ENCODE measurements at regions not wholly inside any gene's neighbourhood (a gene's known extent, or its start where the extent isn't known, plus 50 kb on each side); places are given as distances from the start of the nearest gene placed in this dataset.
"Not testable (repeated sequence)": the region's sequence is repeated elsewhere in the genome, so short reads cannot be mapped to it uniquely, and the experiment has no call there.

DNA sequence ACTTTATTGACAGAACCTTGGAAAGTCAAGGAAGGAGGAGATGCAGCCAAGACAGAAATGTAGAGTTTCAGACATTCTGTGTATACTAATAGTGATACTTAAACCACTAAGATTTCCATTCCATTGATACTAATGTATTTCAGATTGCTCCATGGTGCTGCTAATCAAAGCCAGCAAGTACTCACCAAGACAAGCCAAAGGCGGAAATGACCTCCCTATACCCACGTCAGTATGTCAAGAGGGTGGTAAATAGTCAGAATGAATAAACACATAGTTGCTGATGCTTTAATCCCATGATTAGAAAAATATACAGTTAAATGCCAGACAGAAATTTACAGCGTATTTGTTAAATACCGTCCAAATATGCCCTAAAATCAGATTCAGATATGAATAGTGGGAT is 417.8 kb upstream of the INTU start:
- DNase-seq, result no peak

DNA sequence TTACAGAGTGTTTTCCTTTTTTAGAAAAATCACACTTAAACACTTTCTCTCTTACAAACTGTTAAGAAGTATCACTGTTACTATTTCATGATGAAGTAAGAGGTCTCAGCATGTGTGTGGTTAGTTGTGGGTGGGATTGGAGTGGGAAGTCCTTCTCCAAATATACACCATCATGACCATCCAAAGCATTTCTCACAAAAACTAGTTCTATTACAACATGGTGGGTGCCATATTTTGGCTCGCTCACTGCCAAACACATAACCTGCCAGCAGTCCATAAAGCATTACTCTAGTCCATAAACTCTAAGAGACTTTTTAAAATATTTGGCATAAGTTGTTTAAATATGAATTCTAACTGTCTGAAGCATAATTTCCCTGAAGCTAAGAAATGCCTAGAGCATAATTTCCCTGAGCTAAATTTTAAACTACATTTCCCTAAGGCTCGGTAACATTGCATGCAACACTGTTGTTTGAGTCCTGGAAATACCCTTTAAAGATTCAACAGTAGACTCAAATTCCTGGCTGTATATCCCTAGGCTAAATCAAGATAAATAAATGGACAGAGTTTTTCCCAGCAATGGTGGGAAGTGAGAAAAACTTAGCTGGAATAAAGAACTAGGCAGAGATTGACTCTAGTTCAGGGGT is 415.0 kb upstream of the INTU start:
- DNase-seq, result no peak

DNA sequence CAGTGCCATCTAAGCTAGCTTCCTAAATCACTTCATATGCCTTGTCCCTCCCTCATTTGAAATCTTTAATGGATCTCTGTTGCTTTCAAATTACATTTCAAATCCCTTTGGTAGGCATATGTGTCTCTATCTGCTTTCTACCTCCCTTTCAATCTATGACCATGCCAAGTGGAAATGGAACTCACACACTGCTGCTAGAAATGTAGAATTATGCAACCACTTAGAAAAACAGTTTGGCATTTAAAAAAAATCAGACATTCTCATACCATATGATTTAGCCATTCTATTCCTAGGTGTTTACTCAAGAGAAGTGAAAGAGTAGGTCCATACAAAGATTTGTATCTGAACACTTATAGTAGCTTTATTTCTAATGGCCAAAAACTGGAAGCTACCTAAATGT is 413.5 kb upstream of the INTU start:
- DNase-seq, result no peak

DNA sequence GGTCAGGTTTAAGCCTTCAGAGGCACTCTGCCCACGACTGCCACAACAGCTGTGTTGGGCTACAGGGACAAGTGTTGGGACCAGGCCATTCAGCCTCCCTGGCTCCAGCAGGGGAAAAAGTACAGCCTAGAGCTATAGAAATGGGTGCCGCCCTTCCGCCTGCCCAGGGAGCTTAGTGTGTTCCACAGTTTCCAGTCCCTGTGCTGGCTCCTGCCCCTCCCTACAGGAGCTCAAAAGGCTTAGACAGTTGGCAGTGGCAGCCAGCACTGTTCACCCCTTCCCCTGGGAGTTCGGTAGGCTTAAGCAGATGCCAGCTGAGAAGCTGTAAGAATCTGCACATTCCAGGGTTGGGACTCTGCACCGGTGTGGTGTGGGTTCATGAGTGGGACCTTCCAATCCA is 408.2 kb upstream of the INTU start:
- DNase-seq, result no peak

DNA sequence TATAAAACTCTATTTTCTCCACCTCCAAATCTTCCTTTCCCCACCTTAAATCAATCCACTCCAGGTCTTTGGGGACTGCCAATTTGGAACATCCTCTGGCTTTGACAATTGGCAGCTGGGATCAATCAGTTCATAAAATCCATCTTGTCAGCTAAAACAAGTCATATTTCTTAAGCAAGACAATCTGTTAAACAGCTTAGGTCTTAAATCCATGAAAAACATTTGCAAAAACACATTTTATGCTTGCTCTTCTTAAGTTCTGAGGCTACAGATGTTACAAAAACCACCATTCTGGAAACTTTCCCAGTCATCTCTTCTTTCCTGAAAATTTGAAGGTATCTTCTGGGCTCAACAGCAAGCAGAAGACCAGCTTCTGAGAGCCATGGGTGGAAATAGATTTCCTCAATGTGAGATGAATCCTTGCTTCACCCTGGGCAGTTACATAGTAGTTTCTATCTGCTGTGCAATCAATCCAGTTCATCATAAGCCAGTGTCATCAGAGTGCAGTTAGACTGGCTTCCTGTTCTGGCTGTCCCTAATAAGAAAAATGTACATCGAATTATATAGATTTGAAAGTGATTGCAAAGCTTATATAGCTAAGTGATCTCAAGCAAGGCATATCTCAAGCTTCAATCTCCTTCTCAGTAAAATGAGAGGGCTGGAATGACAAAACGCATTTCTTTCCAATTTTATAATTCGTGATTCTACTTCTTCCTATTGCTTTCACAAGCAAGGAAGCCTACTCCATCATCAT is 402.7 kb upstream of the INTU start:
- DNase-seq, result no peak

DNA sequence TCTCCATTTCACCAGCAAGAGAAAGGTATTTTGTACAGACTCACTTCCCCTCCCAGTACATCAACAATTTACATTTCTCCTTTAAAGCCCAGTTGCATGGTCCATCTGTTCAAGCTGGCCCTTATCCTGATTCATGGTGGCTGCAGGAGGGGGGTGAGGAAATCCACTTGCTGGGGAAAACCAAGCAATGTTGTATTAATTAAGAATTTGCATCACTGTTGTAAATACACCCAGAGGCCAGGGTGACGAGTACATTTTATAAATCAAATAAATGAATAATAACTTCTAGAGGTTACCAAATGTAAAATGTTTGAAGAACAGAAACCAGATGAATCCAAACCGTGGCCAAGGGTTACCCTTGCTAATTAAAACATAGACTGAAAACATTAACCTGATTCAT is 395.9 kb upstream of the INTU start:
- no peak for DNase-seq

DNA sequence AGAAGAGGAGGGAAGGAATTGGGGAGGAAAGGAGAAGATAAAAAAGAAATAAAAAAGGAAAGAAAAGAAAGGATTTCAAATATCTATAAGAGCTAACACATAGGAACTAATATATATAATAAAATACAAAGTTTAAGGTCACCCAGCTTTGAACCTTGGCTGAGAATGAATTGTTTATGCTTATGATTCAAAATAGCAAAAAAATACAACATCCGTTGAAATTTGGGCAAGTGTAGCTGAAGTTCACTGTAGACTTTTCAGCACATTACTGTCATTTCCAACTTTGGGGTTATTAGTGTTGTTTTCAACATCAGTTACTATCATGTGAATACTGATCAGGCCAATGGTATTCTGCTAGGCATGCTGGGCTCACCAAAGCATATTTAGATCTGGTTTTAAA is 395.2 kb upstream of the INTU start:
- no peak for DNase-seq

DNA sequence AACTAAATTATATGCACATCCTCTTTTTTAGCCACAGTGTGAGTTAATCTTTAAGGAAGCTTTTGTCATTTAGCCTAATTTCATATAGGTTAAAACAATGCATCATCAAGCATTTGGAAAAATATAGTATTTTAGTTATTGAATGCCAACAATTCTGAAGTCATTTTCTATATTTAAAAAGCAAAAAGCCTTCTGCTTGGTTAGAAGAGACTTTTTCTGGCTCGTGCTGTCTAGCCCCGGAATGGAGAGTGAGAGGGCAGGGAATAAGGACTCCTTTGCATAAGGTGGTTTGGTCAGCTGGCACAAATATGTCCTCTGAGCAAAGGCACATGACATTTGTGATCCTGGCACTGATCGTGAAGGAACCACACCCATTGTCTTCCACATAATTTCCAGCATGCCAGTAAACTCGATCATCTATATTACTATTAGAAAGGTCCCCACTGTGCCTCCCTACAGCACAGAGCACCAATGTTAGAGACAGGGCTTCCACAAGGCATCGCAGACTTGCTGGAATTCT is 393.7 kb upstream of the INTU start:
- DNase-seq, result no peak

DNA sequence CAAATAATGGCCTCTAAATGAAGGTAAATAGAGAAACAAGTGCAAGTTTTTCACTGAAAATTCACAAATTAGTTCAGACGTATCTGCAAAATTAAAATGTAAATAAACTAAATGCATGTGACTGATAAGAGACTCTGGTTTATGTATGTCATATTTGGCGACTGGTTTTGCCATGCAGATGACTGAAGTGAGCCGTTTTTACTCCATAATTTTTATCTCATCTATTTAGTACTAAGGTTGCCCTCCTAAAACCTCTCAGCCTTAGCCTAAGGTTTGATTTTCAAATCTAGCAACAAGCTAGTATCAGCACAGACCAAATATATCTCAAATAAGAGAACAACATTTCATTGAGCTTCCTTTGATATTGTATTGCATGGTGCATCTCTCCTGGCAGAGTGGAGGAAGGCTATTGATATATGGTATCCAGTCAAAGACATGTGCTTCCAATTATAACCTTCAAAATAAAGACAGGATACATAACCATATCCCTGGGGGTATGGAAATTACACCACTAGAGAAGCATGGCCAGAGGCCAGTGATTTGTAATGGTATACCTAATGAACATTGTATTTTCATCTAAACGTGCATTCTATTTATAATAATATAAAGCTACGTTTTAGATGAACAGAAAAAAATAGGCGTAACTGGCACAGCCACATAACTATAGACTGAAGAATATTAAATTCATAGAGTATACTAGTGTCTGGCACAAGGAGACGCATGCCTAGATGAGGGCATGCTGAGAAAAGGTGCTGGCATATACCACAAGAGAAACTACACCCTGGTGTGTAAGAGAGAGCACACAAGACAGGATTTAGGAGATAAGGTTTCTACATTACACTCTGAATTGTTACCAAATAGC is 392.6 kb upstream of the INTU start:
- DNase-seq, result no peak

DNA sequence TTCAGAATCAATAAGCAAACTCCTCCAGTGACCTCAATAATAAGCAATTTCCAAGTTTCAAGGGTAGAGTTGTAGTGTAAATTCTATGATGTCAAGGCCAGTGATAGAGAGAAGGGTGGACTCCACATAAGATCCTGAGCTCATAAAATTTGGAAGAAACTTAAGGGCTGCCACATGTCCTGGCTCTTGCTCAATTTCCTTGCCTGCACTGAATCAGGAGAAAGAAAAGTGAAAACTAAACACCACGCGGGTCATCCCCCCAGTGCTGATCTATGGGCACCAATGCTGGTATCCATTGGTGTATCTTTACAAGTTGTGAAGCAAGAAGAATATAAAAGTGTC is 392.0 kb upstream of the INTU start:
- no peak for DNase-seq

DNA sequence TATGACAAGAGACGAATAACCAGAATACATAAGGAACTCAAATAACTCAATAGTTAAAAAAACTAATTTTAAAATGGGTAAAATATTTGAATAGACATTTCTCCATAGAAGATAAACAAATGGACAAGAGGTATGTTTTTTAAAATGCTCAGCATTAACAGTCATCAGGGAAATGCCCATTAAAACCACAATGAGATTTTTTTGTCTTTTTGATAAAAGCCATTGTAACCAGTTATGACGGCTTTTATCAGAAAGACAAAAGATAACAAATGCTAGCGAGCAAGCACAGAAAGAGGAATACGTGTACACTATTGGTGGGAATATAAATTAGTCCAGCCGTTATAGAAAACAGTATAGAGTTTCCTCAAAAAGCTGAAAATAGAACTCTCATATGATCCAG is 388.2 kb upstream of the INTU start:
- DNase-seq, result no peak

DNA sequence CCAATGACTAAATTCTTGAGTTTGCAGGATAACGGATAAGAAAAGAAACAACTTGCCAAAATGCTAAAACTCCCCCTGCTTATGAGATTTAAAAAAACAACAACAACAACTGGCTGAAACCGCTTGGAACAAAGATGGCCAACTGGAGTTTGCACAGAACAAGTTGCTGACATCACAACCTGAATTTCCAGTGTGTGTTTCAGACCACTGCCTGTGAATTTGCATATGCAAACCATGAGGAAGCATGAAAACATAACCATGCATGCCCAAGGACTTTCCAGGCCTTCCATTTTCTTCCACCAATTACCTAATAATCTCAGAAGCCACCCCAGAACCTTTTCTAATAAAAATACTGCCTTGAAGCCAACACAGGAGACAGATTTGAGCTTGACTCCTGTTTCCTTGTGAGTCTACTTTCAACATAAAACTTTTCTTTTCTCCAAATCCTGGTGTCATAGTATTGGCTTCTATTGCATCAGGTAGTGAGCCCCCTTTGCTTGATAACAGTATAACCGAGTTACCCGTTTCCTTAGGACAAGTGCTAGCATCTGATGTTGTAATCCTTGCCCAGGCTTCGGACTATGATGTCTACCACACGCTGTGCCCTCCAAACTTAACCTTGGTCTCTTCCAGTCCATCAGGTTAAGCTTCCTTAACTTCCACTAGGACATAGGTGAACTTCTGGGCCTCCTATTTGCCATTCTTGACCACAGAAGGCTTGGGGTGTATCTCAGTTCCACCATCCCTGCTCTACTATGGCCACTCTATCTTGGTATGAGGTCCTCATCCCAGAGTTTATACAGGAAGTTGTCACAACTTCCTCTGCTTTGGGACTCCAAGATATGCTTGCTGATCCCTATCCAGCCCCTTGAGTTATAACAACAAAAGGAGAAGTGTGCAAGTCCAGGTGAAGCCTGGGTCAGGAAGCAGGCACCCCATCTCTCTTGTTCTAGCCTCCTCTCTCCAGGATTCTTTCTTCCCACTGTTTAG is 385.5 kb upstream of the INTU start:
- no peak for DNase-seq

DNA sequence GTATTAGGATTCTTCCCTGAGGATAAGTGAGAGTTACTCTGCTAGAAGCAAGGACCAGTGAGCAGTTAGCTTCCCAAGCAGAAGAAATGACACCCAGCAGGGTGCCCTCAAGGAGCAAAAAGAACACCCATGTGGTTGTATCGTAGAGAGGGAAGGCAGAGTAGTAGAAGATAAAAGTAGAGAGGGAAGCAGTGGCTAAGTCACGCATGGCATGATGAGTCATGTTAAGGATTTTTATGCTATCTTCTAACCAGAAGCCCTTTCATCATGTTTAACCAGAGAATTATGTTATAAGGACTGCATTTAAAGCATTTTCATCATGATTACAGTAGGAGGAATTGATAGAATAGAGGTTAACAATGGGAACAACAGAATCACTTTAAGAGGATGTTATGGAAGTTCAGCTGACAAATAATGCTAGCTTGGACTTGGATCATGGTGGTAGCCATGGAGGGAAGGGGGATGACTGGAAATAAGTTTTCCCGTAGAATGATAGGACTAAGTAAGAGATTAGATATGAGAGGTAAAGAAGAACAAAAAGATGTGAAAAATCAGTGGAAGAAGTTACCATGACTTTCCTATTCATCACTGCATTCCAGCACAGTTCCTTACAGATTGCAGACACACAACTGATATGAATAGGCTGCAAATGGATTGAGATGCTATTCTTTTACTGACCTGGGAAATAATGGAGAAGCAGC is 383.5 kb upstream of the INTU start:
- no peak for DNase-seq

DNA sequence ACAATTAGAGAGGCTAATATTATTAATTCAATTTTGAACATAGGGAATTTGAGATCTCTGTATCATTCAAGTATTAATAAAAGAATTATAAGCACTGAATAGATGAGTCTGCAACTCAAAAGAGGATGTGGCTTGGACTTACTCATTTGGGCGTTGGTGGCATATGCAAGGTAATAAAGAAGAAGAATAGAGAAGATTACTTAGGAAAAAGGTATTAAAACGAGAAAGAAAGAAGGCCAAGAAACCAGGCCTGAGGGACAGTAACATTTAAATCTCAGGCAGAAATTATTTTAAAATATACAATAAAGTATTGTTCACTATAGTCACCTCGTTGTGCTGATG is 383.0 kb upstream of the INTU start:
- no peak for DNase-seq

DNA sequence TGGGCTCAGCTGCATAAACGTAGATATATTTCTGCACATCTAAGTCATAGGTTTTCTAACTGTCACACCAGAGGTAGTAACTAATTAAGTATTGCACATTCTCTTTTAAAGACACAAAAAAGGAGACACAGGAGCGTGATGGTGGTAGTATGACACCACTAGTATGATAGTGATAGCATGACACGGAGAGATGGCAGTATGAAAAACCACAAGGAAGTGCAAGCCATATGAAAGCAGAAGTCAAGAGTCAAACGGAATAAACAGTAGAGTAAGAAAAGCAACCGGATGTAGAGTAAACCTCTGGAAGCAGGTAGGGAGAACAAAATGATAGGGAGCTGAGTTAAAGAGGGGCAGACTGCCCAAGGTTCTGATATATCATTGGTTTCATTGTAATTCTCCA is 382.2 kb upstream of the INTU start:
- no peak for DNase-seq

DNA sequence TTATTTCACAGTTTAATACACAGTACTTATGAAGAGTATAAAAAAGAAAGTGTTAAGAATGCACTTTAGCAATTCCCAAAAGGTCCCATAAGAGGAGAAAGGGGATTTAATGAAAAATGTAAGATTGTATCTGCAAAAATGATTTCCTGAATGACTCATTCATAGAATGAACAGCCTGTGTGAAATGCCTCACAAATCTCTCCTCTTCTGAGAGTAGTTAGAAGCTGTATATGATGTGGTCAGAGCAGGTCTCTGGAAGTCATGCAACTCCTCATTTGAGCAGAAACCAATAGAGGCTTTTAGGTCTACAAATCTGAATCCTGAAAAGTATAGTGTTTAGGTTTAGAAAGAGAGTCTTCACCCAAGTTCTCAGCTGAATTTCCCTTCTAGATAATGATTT is 381.3 kb upstream of the INTU start:
- no peak for DNase-seq

DNA sequence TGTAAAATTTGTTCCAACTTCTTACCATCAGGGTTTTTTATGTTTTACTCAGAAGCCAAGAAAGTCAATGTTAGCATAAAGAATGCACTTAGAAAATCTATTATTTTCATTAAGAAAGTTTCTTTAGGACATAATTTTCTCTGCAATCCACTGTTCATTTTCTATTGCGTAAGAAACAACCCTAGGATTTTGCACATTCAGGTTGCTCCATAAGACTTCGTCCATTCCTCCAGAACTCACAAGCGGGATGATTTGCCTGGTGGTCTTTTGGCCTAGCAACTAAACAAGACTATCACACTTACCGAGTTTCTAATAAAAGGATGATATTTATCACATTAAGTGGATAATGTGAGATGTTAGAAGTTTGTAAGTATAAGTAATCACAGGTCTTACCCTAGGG is 376.3 kb upstream of the INTU start:
- no peak for DNase-seq

DNA sequence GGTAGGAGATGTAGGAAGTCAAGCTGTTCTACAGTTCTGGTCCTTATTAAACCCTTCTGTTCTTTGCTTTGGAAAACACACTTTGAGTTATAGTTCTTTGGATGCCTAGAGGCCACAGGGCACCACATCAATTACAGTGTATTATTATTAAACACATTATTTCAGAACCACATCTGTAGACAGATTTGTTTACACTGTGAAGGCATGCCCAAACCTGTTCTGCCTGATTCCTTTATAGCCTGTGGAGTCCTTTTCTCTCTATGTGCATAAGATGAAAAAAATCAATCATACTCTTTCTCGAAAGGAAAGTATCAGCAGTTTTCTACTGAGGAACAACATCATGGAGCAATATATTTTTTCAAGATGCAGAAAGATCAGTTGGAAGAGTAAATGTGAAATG is 371.3 kb upstream of the INTU start:
- DNase-seq, result no peak

DNA sequence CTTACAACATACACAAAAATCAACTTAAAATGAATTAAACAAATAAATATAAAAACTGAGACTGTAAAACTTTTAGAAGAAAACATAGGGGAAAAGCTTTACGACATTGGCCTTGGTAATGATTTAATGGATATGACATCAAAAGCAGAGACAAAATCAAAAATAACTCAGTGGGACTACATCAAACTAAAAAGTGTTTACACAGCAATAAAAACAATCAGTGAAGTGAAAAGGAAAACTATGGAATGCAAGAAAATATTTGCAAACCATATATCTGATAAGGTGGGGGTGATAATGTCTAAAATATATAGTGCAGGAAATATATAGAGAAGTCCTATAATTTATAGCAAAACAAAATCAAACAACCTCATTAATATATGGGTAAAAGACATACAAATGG is 364.4 kb upstream of the INTU start:
- DNase-seq, result no peak

DNA sequence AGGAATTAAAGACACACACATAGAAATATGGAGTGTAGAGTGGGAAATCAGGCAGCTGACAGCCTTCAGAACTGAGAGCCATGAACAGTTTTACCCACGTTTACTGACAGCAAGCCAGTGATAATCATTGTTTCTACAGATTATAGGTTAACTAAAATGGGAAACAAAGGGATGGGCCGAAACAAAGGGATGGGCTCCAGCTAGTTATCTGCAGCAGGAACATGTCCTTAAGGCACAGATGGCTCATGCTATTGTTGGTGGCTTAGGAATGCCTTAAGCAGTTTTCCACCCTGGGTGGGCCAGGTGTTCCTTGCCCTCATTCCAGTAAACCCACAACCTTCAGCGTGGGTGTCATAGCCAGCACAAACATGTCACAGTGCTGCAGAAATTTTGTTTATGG is 355.7 kb upstream of the INTU start:
- not testable (repeated sequence) for DNase-seq

DNA sequence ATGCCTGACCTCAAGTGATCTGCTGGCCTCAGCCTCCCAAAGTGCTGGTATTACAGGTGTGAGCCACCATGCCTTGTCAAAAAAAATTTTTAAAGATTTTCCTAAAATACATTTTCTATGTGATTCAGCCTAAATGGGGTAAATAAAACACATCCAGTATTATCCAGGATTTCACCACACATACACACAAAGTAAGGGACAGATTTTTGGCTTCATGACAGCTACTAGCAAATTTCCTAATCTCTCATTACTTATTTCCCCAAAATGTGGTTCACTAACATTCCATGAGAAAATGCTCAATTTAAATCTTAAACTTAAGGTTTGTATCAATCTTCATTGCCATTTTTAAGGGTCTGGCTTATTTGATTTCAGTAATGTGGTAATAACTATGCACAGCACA is 348.5 kb upstream of the INTU start:
- DNase-seq, result no peak

DNA sequence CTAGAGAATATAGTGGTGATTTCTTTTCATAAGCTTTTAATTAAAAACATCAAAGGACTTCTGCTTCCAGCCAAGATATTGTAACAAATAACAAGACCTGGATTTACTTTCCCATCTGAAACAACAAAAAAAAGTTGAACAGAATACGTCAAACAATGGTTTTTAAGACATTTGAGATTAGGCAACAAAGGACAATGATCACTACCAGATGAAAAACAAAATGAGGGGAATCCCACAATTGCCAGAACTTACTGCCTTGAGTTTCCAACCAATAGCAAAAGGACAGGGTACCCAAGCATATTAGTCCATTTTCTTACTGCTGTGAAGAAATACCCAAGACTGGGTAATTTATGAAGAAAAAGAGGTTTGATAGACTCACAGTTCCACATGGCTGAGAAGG is 341.4 kb upstream of the INTU start:
- DNase-seq, result no peak

Measured in NCI-H146 (cell line).